HG03342 (cell line): ENCODE measurements at regions not wholly inside any gene's neighbourhood (a gene's known extent, or its start where the extent isn't known, plus 50 kb on each side); places are given as distances from the start of the nearest gene placed in this dataset.
"Not testable (repeated sequence)": the region's sequence is repeated elsewhere in the genome, so short reads cannot be mapped to it uniquely, and the experiment has no call there.

Experiments
- ATAC-seq: cut with Tn5 transposase; IDR thresholded peaks from one replicate; pipeline ENCODE4 v1.9.1; 2021; ENCODE audit warnings: mild to moderate bottlenecking, moderate library complexity; ENCODE audit not compliant: unreplicated experiment

- no peak for ATAC-seq
Observed at GRCh38 chr5:87129046-87129445, 138.6 kb upstream of the RASA1 start.

GRCh38 chr5:87132696-87133095, 135.0 kb upstream of the RASA1 start:
- no peak for ATAC-seq

GRCh38 chr5:87134513-87134912, 133.2 kb upstream of the RASA1 start:
- ATAC-seq: not testable (repeated sequence)

- ATAC-seq: no peak
Observed at GRCh38 chr5:87136096-87136495, 131.6 kb upstream of the RASA1 start.

- no peak for ATAC-seq
Observed at GRCh38 chr5:87136733-87137132, 130.9 kb upstream of the RASA1 start.

GRCh38 chr5:87137283-87137682, 130.4 kb upstream of the RASA1 start:
- no peak for ATAC-seq

GRCh38 chr5:87138091-87138805, 129.4 kb upstream of the RASA1 start:
- no peak for ATAC-seq

- no peak for ATAC-seq
Observed at GRCh38 chr5:87139795-87140194, 127.9 kb upstream of the RASA1 start.

- ATAC-seq: no peak
Observed at GRCh38 chr5:87141544-87141943, 126.1 kb upstream of the RASA1 start.

GRCh38 chr5:87145853-87146252, 121.8 kb upstream of the RASA1 start:
- not testable (repeated sequence) for ATAC-seq

- no peak for ATAC-seq
Observed at GRCh38 chr5:87147441-87147840, 120.2 kb upstream of the RASA1 start.

GRCh38 chr5:87150630-87151029, 117.1 kb upstream of the RASA1 start:
- ATAC-seq: no peak

- peak; percentile 80 for ATAC-seq
Observed at GRCh38 chr5:87151547-87151946, 116.1 kb upstream of the RASA1 start.

- ATAC-seq: no peak
Observed at GRCh38 chr5:87152886-87153285, 114.8 kb upstream of the RASA1 start.

GRCh38 chr5:87154191-87154590, 113.5 kb upstream of the RASA1 start:
- ATAC-seq: no peak

- no peak for ATAC-seq
Observed at GRCh38 chr5:87155106-87155505, 112.6 kb upstream of the RASA1 start.

GRCh38 chr5:87156631-87157030, 111.1 kb upstream of the RASA1 start:
- ATAC-seq: no peak

GRCh38 chr5:87164409-87164808, 103.3 kb upstream of the RASA1 start:
- ATAC-seq: no peak

- ATAC-seq: no peak
Observed at GRCh38 chr5:87169300-87169991, 98.2 kb upstream of the RASA1 start.

GRCh38 chr5:87170799-87171198, 96.9 kb upstream of the RASA1 start:
- ATAC-seq: no peak

- no peak for ATAC-seq
Observed at GRCh38 chr5:87182649-87183048, 85.0 kb upstream of the RASA1 start.

GRCh38 chr5:87183896-87184295, 83.8 kb upstream of the RASA1 start:
- no peak for ATAC-seq

GRCh38 chr5:87184605-87185004, 83.1 kb upstream of the RASA1 start:
- ATAC-seq: no peak
